K562 (cell line): ENCODE measurements at regions not wholly inside any gene's neighbourhood (a gene's known extent, or its start where the extent isn't known, plus 50 kb on each side); places are given as distances from the start of the nearest gene placed in this dataset.

Source experiments
- ATAC-seq: fragments of 200-7000 bp; cut with Tn5 transposase; 3 replicates; pipeline ENCODE4 v1.9.1; 2020; ENCODE audit warnings: moderate library complexity
- BruUV-seq: library from RNA; stranded (reverse); fragments of 400-500 nt; replicated peaks from 2 replicates; lab custom pipeline; 2021; lab: Mats Ljungman, UMichigan
- CTCF ChIA-PET: fragments of 300-600 bp; formaldehyde crosslinking; extraction: SDS; loops from one replicate; lab custom pipeline; 2021; ENCODE audit warnings: low intra/inter-chr PET ratio; lab: Yijun Ruan, JAX
- POLR2A ChIA-PET: fragments of 300-600, 350-650 bp; sonication (Branson Sonifier 250); formaldehyde crosslinking; extraction: SDS; loops from one replicate; lab custom pipeline; 2021; ENCODE audit warnings: antibody characterized with exemption, inconsistent platforms; lab: Yijun Ruan, JAX
- DNase-seq, 4 experiments: peaks; one replicate each; pipeline versions ENCODE4 v3.0.0 to v3.0.0-alpha.2; 2011 to 2018; ENCODE audit warnings: low spot score in 3 of 4, mixed read lengths in 3 of 4; ENCODE audit errors: extremely low read depth in 1 of 4
- FAIRE-seq: peaks from 2 replicates; lab custom pipeline; 2011; peaks lifted over from hg19 to GRCh38; lab: Jason Lieb, UNC
- H2AFZ ChIP-seq: 2 replicates; pipeline ENCODE4 v1.6.0; 2011; ENCODE audit warnings: low read depth, low read length, control low read depth, inconsistent platforms
- H3K27ac ChIP-seq: fragments of 200-600 bp; 3 replicates; pipeline ENCODE4 v1.8.0; 2011; ENCODE audit warnings: low read depth, mild to moderate bottlenecking, control low read depth, inconsistent platforms, low read length, moderate library complexity, mixed read lengths; ENCODE audit errors: extremely low read depth
- H3K27me3 ChIP-seq, 2 experiments: fragments of 300-600 bp in 1 of 2; 2 replicates in 1 of 2; 3 replicates in 1 of 2; pipeline versions ENCODE4 v1.6.0 to v1.8.0; 2011; ENCODE audit warnings: inconsistent platforms in 2 of 2, low read length in 2 of 2, mild to moderate bottlenecking in 1 of 2, mixed read lengths in 1 of 2, moderate library complexity in 1 of 2; ENCODE audit not compliant: control insufficient read depth in 2 of 2, insufficient read depth in 2 of 2
- H3K36me3 ChIP-seq: fragments of 300-600 bp; 3 replicates; pipeline ENCODE4 v1.8.0; 2011; ENCODE audit warnings: mild to moderate bottlenecking, low read length, inconsistent platforms; ENCODE audit not compliant: control insufficient read depth, insufficient read depth
- H3K4me1 ChIP-seq, 2 experiments: fragments of 200-600 bp in 1 of 2; replicated peaks in 1 of 2; 2 replicates in 1 of 2; 3 replicates in 1 of 2; pipeline versions ENCODE4 v1.5.1 to v1.8.0; 2011; ENCODE audit warnings: inconsistent platforms in 2 of 2, low read length in 2 of 2, mild to moderate bottlenecking in 1 of 2, mixed read lengths in 1 of 2, moderate library complexity in 1 of 2; ENCODE audit not compliant: control insufficient read depth in 2 of 2, insufficient read depth in 2 of 2
- H3K4me2 ChIP-seq: 2 replicates; pipeline ENCODE4 v1.6.1; 2011; ENCODE audit warnings: low read length, control low read depth, inconsistent platforms, mixed read lengths; ENCODE audit not compliant: insufficient read depth
- H3K4me3 ChIP-seq: fragments of 200-600 bp; sonication (generic), shearing (Covaris generic); 2 replicates; pipeline ENCODE4 v1.5.1; 2016; ENCODE audit warnings: control low read depth, inconsistent platforms
- H3K79me2 ChIP-seq: fragments of 200-600 bp; 3 replicates; pipeline ENCODE4 v1.8.0; 2011; ENCODE audit warnings: low read length, inconsistent platforms; ENCODE audit not compliant: control insufficient read depth, insufficient read depth
- H3K9ac ChIP-seq, 2 experiments: 2 replicates each; pipeline versions ENCODE4 v1.6.0 to v1.6.1; 2011; ENCODE audit warnings: low read depth in 2 of 2, low read length in 2 of 2, control low read depth in 1 of 2, inconsistent platforms in 1 of 2, mild to moderate bottlenecking in 1 of 2, mixed read lengths in 1 of 2; ENCODE audit not compliant: insufficient read depth in 1 of 2
- H3K9me1 ChIP-seq: one replicate; pipeline ENCODE4 v1.6.0; 2011; ENCODE audit warnings: inconsistent platforms, mild to moderate bottlenecking, low read length, moderate library complexity; ENCODE audit not compliant: control insufficient read depth, insufficient read depth
- H3K9me3 ChIP-seq: replicated peaks from 2 replicates; pipeline ENCODE4 v1.5.1; 2011; ENCODE audit warnings: low read depth, low read length, inconsistent platforms; ENCODE audit not compliant: control insufficient read depth, insufficient read depth
- H4K20me1 ChIP-seq: replicated peaks from 2 replicates; pipeline ENCODE4 v1.6.1; 2011; ENCODE audit warnings: low read length, inconsistent platforms, mixed read lengths; ENCODE audit not compliant: control insufficient read depth, insufficient read depth
- BRF1 ChIP-seq: IDR thresholded peaks from 3 replicates; pipeline ENCODE4 v1.6.1; 2011; ENCODE audit warnings: borderline replicate concordance, mild to moderate bottlenecking; ENCODE audit not compliant: insufficient read length; ENCODE audit errors: extremely low read depth
- CTBP1 ChIP-seq: fragments of 450-650 bp; IDR thresholded peaks from 2 replicates; pipeline ENCODE4 v1.6.1; 2016; ENCODE audit warnings: borderline replicate concordance
- KLF10 ChIP-seq: fragments of 250-450 bp; sonication (Bioruptor Pico); IDR thresholded peaks from 2 replicates; pipeline ENCODE4 v1.6.1; 2021; ENCODE audit warnings: matching md5 sums
- PHF20 ChIP-seq: fragments of 450-650 bp; IDR thresholded peaks from 2 replicates; pipeline ENCODE4 v1.6.1; 2018; ENCODE audit not compliant: partially characterized antibody
- PRMT5 ChIP-seq: sonication (generic); formaldehyde crosslinking; IDR thresholded peaks from 2 replicates; pipeline ENCODE4 v1.5.0; 2020; ENCODE audit warnings: missing genetic modification reagents
- SIX5 ChIP-seq, 2 experiments: IDR thresholded peaks; 2 replicates each; pipeline ENCODE4 v1.6.1; 2011; ENCODE audit warnings: low read length in 2 of 2, borderline replicate concordance in 1 of 2, low read depth in 1 of 2, mild to moderate bottlenecking in 1 of 2, moderate library complexity in 1 of 2; ENCODE audit not compliant: insufficient read depth in 1 of 2
- ZFP1 ChIP-seq: fragments of 450-650 bp; formaldehyde crosslinking; IDR thresholded peaks from 2 replicates; pipeline ENCODE4 v1.4.0; 2020; ENCODE audit warnings: mild to moderate bottlenecking, mixed read lengths
- ZNF174 ChIP-seq: fragments of 250-450 bp; sonication (Bioruptor Pico); IDR thresholded peaks from 2 replicates; pipeline ENCODE4 v1.4.0; 2020; ENCODE audit warnings: mild to moderate bottlenecking
- ZNF253 ChIP-seq: fragments of 250-450 bp; sonication (Bioruptor Pico); conservative IDR thresholded peaks from 2 replicates; pipeline ENCODE4 v1.6.1; 2021; ENCODE audit warnings: mild to moderate bottlenecking
- ZNF41 ChIP-seq: fragments of 250-450 bp; sonication (Bioruptor Pico); conservative IDR thresholded peaks from 2 replicates; pipeline ENCODE4 v1.4.0; 2020; ENCODE audit warnings: mild to moderate bottlenecking
- whole genome bisulfite sequencing: fragments of 100-300 bp; shearing (Covaris generic); methylation state at CpG from one replicate; pipeline ENCODE4 v1.1.6; 2016; ENCODE audit warnings: low coverage, mixed read lengths; ENCODE audit not compliant: insufficient coverage; ENCODE audit errors: missing lambda C conversion rate; 5-methylcytosine and 5-hydroxymethylcytosine counted together
- in situ Hi-C: fragments of 300-500 bp; cut with MboI; formaldehyde crosslinking; loops from 4 replicates; pipeline ENCODE4 v1.15.0; 2018; ENCODE audit warnings: inconsistent platforms, mixed read lengths
- intact Hi-C: fragments of 100-400 bp; cut with micrococcal nuclease; formaldehyde crosslinking; loops from 2 replicates; pipeline ENCODE4 v1.14.2; 2022
- TF ChIP-seq, protein P1 (sequence below): fragments of 250-450 bp; sonication (Bioruptor Pico); IDR thresholded peaks from 2 replicates; pipeline ENCODE4 v1.4.0; 2020; ENCODE audit warnings: mild to moderate bottlenecking, moderate library complexity
- TF ChIP-seq, protein P2 (sequence below), 2 experiments: fragments of 250-450 bp in 1 of 2; fragments of 450-650 bp in 1 of 2; sonication (Bioruptor Pico) in 1 of 2; IDR thresholded peaks; 2 replicates each; pipeline versions ENCODE4 v1.6.1 to v1.8.0; 2016 to 2021; ENCODE audit warnings: mild to moderate bottlenecking in 2 of 2, moderate library complexity in 2 of 2, missing compliant biosample characterization in 1 of 2, missing genetic modification characterization in 1 of 2

DNA sequence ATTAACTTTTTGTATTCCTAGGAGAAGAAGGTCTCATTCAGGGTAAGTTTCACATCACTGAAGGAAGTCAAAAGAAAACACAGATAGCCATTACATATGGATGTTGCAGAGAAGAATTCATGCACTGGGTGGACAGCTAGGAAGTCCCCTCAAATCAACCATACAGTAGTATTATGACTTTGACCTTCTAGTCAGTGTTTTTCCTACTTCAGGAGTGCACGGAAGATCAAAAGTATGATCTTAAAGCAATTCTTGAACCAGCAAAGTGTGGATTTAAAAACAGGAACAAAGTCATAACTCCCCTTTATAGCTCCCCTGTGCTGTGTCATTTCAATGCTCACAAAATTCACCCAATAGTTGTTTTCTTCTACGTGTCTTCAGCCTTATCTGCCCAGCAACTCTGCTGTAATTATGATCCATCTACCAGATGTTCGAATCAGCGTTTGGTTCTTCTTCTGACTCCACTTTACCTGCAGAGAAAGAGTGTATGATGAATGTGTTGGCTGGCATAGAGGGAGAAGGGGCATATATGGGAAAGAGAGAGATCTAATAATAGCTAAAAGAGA, 118.1 kb upstream of the MEIS2 start:
- ChIA-PET POLR2A (interaction anchor here (1.6 kb wide), 1 partner anchor 26 kb away, joined by 6 read pairs; no protein-coding TSS in a partner anchor), CTCF (no interaction called here)
- TF ChIP-seq, protein P1, sequence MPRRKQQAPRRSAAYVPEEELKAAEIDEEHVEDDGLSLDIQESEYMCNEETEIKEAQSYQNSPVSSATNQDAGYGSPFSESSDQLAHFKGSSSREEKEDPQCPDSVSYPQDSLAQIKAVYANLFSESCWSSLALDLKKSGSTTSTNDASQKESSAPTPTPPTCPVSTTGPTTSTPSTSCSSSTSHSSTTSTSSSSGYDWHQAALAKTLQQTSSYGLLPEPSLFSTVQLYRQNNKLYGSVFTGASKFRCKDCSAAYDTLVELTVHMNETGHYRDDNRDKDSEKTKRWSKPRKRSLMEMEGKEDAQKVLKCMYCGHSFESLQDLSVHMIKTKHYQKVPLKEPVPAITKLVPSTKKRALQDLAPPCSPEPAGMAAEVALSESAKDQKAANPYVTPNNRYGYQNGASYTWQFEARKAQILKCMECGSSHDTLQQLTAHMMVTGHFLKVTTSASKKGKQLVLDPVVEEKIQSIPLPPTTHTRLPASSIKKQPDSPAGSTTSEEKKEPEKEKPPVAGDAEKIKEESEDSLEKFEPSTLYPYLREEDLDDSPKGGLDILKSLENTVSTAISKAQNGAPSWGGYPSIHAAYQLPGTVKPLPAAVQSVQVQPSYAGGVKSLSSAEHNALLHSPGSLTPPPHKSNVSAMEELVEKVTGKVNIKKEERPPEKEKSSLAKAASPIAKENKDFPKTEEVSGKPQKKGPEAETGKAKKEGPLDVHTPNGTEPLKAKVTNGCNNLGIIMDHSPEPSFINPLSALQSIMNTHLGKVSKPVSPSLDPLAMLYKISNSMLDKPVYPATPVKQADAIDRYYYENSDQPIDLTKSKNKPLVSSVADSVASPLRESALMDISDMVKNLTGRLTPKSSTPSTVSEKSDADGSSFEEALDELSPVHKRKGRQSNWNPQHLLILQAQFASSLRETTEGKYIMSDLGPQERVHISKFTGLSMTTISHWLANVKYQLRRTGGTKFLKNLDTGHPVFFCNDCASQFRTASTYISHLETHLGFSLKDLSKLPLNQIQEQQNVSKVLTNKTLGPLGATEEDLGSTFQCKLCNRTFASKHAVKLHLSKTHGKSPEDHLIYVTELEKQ (CRISPR knock-in tag), result no peak
- TF ChIP-seq ZNF174, result no peak
- TF ChIP-seq, protein P2, sequence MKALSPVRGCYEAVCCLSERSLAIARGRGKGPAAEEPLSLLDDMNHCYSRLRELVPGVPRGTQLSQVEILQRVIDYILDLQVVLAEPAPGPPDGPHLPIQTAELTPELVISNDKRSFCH (CRISPR knock-in tag; IDR thresholded peaks at IDR 0.05), result no peak
- TF ChIP-seq, protein P2 (tag; IDR thresholded peaks at IDR 0.05), result no peak
- TF ChIP-seq PRMT5, result no peak
- TF ChIP-seq SIX5 (IDR thresholded peaks at IDR 0.05; ENCODE audit: borderline replicate concordance in 1 of 2, insufficient read depth in 1 of 2, low read depth in 1 of 2, low read length in 2 of 2), result no peak
- TF ChIP-seq CTBP1, result no peak
- no peak for TF ChIP-seq ZFP1 (CRISPR knock-in tag)
- no peak for TF ChIP-seq ZNF41 (CRISPR knock-in tag)
- no peak for TF ChIP-seq ZNF253 (CRISPR knock-in tag)
- no peak for TF ChIP-seq PHF20
- TF ChIP-seq KLF10 (CRISPR knock-in tag), result no peak
- TF ChIP-seq BRF1, result no peak
- Histone ChIP-seq H3K27me3 (no peaks in the 10 kb centered on the region), H3K79me2 (no peaks in the 10 kb centered on the region), H3K9me1 (no peaks in the 10 kb centered on the region), H3K4me3 (no peak overlapping the region), H2AFZ (no peak overlapping the region), H3K9ac (no peak overlapping the region), H3K4me2 (no peak overlapping the region), H3K36me3 (no peaks in the 10 kb centered on the region), H3K4me1 (no peaks in the 10 kb centered on the region), H4K20me1 (no peaks in the 10 kb centered on the region), H3K9me3 (no peaks in the 10 kb centered on the region), H3K27ac (no peak overlapping the region)
- BruUV-seq, result no TSS peak
- intact Hi-C loops, result no loop called here
- ATAC-seq, result no peak
- no peak for DNase-seq
- WGBS, result 0% methylated on average over 4 of the region's 4 CpGs
- FAIRE-seq, result no peak
- in situ Hi-C loops, result no loop called here
